Stomach (tissue), 8 donors: ENCODE measurements at regions not wholly inside any gene's neighbourhood (a gene's known extent, or its start where the extent isn't known, plus 50 kb on each side); places are given as distances from the start of the nearest gene placed in this dataset.
"Not testable (repeated sequence)": the region's sequence is repeated elsewhere in the genome, so short reads cannot be mapped to it uniquely, and the experiment has no call there.

Experiments used
- DNase-seq, 2 donors: peaks; one replicate each; pipeline versions ENCODE4 v3.0.0 to v3.0.0-alpha.2; 2013 to 2019
- H3K27ac ChIP-seq, 5 donors: fragments of 200-600 bp in 4 of 5; sonication (generic) in 4 of 5; one replicate each; pipeline ENCODE4 v1.5.1; 2013 to 2019; ENCODE audit warnings: mild to moderate bottlenecking in 1 of 5, moderate library complexity in 1 of 5
- H3K27me3 ChIP-seq, 3 donors: fragments of 200-600 bp; sonication (generic); one replicate each; pipeline ENCODE4 v1.5.1; 2017 to 2019; ENCODE audit warnings: mixed run types in 1 of 3
- H3K36me3 ChIP-seq, 4 donors: fragments of 200-600 bp; sonication (generic); 1 replicate in 3 of 4; 2 replicates in 1 of 4; pipeline ENCODE4 v1.5.1; 2016 to 2019
- H3K4me1 ChIP-seq, 4 donors: fragments of 200-600 bp; sonication (generic); one replicate each; pipeline ENCODE4 v1.5.1; 2016 to 2019
- H3K4me3 ChIP-seq, 4 donors: fragments of 200-600 bp; sonication (generic) in 3 of 4; one replicate each; pipeline ENCODE4 v1.5.1; 2016 to 2019; ENCODE audit warnings: mild to moderate bottlenecking in 1 of 4
- H3K9me3 ChIP-seq, 4 donors: fragments of 200-600 bp; sonication (generic); one replicate each; pipeline ENCODE4 v1.5.1; 2016 to 2019
- CTCF ChIP-seq, 7 experiments: fragments of 450-650 bp in 4 of 7; fragments of 200-600 bp in 3 of 7; sonication (generic) in 3 of 7; IDR thresholded peaks; one replicate each; pipeline ENCODE4 v1.5.1; 2016 to 2019; ENCODE audit warnings: antibody characterized with exemption in 7 of 7, control low read depth in 2 of 7, mild to moderate bottlenecking in 1 of 7
- EP300 ChIP-seq: sonication (generic); formaldehyde crosslinking; IDR thresholded peaks from one replicate; pipeline ENCODE4 v1.6.1; 2017; ENCODE audit warnings: antibody characterized with exemption
- POLR2A ChIP-seq, 4 donors: fragments of 450-650 bp; IDR thresholded peaks; one replicate each; pipeline ENCODE4 v1.6.1; 2016; ENCODE audit warnings: antibody characterized with exemption in 4 of 4, control low read depth in 2 of 4, mild to moderate bottlenecking in 1 of 4, moderate library complexity in 1 of 4
- POLR2AphosphoS5 ChIP-seq, 3 donors: sonication (generic); formaldehyde crosslinking; IDR thresholded peaks; one replicate each; pipeline ENCODE4 v1.6.1; 2016; ENCODE audit warnings: antibody characterized with exemption in 3 of 3
- WGBS, 5 donors: extraction: QIAGEN DNeasy Blood & Tissue Kit in 3 of 5; methylation state at CpG; one replicate each; pipeline versions ENCODE4 v1.1.5 to v1.1.7; 2013 to 2018; 5-methylcytosine and 5-hydroxymethylcytosine counted together
- intact Hi-C: fragments of 100-400 bp; cut with DNase I; formaldehyde crosslinking; loops from one replicate; pipeline ENCODE4 v1.15.1; 2023; ENCODE audit warnings: low total_unique reads
- small RNA-seq, 4 donors: library from RNA; depleted of rRNA; stranded (forward); fragments of <200 nt; gene quantifications; one replicate each; pipeline ENCODE3, GENCODE V24; 2016
- donor health status: healthy with polysubstance abuse.
- donor health status: Bipolar disorder and iron deficiency.
- donor health status: healthy.

GRCh38 chr16:31810863-31811262 is 62.7 kb upstream of the ZNF267 start:
- Histone ChIP-seq H3K27me3 (no peaks in the 10 kb centered on the region), H3K27ac (no peak overlapping the region), H3K4me3 (no peak overlapping the region), H3K9me3 (peaks cover 0 to 12% (median 8%) of the 10 kb centered on the region in 4 donors), H3K4me1 (no peaks in the 10 kb centered on the region), H3K36me3 (no peaks in the 10 kb centered on the region)
- 48 to 56% (median 52%) methylated on average over 4 to 5 of the region's 5 CpGs for WGBS, 5 donors
- TF ChIP-seq POLR2A (IDR thresholded peaks at IDR 0.05) (no peak), EP300 (no peak), POLR2AphosphoS5 (IDR thresholded peaks at IDR 0.05) (no peak), CTCF (IDR thresholded peaks at IDR 0.05) (no peak)
- intact Hi-C loops, result no loop called here
- no peak for DNase-seq

DNA sequence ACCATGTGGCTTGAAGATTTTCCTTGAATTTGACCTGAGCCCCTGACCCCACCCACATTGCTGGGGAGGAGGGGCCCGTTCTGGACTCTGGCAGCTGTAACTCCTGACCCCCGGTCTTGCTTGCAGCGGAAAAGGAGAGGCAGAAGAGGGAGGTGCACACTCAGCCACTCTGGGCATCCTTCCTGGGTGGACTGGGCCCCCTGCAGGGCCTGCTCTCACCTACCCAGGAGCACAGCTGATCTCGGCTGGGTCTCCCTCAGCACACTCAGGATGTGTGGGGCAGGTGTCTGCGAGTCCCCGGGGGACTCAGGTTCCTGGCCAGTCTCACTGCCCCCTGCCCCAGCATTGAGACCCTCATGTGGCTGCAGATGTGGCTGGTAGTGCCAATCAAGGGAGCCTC is 57.5 kb upstream of the ZNF267 start:
- H3K36me3 ChIP-seq, DNase-seq, H3K27ac ChIP-seq, H3K4me3 ChIP-seq, intact Hi-C loops, H3K4me1 ChIP-seq: not testable (repeated sequence)
- Histone ChIP-seq H3K27me3 (peaks cover 0 to 19% (median 5%) of the 10 kb centered on the region in 3 donors), H3K9me3 (peaks cover 0 to 29% (median 23%) of the 10 kb centered on the region in 4 donors)
- 37 to 72% (median 56%) methylated on average over 2 to 3 of the region's 6 CpGs; no CpG with 5 or more reads in 1 of the 5 donors for WGBS, 5 donors

DNA sequence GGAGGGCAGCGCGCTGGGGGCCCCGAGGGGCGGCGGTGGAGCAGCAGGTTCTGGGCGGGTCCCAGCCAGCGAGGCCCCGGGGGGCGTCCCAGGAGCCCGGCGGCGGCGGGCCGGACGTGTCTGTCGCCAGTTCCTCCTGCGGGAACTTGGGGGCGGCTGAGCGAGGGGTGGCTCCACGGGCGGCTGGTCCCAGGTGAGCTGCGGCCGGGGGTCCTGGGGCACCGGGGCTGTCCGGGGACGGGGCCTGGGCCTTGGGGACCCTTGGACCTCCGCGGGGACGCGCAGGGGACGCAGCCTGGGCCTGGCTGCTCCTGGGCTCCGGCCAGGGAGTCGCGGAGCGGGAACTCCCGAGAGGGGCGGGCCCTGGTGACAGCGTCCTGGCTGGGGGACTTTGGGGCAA is 54.2 kb upstream of the ZNF267 start:
- Histone ChIP-seq H3K27ac (no peak overlapping the region), H3K27me3 (peaks cover 0 to 19% (median 5%) of the 10 kb centered on the region in 3 donors), H3K9me3 (peaks cover 0 to 49% (median 29%) of the 10 kb centered on the region in 4 donors), H3K4me1 (no peaks in the 10 kb centered on the region), H3K4me3 (no peak overlapping the region), H3K36me3 (no peaks in the 10 kb centered on the region)
- DNase-seq, result no peak
- intact Hi-C loops, result no loop called here
- 11 to 39% (median 24%) methylated on average over 9 to 38 of the region's 38 CpGs for WGBS, 5 donors
- no peak for TF ChIP-seq EP300

DNA sequence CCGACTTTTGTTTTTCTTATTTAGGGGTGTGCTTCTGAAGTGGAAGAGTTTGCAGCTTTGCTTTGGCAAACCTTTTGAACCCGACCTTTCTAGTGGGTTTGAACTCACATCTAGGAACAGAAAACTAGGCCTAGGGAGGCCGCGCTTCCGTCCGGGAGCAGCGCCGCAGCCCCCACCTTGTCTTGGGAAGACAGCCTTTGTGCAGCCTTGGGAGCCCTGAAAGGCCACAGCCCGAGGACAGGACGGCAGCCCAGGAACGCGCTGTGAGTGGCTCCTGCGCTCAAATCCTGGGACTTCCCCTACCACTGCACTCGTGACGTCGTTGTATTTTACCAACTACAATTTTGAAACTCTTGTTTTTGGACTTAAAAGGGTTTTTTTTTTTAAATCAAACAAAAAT is 53.7 kb upstream of the ZNF267 start:
- no peak for DNase-seq
- WGBS, 5 donors, result 63 to 72% (median 69%) methylated on average over 16 of the region's 16 CpGs
- Histone ChIP-seq H3K27me3 (peaks cover 0 to 25% (median 5%) of the 10 kb centered on the region in 3 donors), H3K4me1 (no peaks in the 10 kb centered on the region), H3K9me3 (peaks cover 0 to 53% (median 29%) of the 10 kb centered on the region in 4 donors), H3K36me3 (no peaks in the 10 kb centered on the region), H3K27ac (no peak overlapping the region), H3K4me3 (no peak overlapping the region)
- intact Hi-C loops, result no loop called here
- TF ChIP-seq EP300, result no peak
- TF ChIP-seq POLR2AphosphoS5 (IDR thresholded peaks at IDR 0.05), result no peak
- TF ChIP-seq CTCF (IDR thresholded peaks at IDR 0.05), result no peak
- TF ChIP-seq POLR2A (IDR thresholded peaks at IDR 0.05), result no peak

Small RNA genes in the stretch of these regions (small RNA-seq; reads per million reads assigned to genes)
- 0 reads per million in 4 donors for gene AC074050.1
